ENCODE measurements at regions not wholly inside any gene's neighbourhood (a gene's known extent, or its start where the extent isn't known, plus 50 kb on each side); places are given as distances from the start of the nearest gene placed in this dataset.

DNA sequence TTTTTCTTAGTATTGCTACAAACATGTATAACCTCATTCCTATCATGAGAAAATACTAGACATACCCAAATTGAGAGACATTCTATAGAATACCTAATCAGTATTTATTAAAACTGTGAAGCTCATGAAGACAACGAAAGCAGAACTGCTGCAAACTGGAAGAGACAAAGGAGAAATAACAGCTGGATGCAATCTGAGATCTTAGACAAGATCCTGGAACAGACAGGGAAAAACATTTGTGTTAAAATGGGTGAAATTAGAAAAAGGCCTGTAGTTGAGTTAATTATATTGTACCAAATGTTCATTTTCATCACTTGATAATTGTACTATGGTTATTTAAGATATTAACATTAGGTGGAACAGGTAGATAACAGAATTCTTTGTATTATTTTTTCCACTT, 392.0 kb downstream of the PLPP3 start:
- TF ChIP-seq, protein P1, sequence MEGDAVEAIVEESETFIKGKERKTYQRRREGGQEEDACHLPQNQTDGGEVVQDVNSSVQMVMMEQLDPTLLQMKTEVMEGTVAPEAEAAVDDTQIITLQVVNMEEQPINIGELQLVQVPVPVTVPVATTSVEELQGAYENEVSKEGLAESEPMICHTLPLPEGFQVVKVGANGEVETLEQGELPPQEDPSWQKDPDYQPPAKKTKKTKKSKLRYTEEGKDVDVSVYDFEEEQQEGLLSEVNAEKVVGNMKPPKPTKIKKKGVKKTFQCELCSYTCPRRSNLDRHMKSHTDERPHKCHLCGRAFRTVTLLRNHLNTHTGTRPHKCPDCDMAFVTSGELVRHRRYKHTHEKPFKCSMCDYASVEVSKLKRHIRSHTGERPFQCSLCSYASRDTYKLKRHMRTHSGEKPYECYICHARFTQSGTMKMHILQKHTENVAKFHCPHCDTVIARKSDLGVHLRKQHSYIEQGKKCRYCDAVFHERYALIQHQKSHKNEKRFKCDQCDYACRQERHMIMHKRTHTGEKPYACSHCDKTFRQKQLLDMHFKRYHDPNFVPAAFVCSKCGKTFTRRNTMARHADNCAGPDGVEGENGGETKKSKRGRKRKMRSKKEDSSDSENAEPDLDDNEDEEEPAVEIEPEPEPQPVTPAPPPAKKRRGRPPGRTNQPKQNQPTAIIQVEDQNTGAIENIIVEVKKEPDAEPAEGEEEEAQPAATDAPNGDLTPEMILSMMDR (IDR thresholded peaks at IDR 0.05) = no peak
- TF ChIP-seq POLR2A (IDR thresholded peaks at IDR 0.05) = no peak

Data from testis (tissue), 2 donors.